GM12878 (cell line): ENCODE measurements at regions not wholly inside any gene's neighbourhood (a gene's known extent, or its start where the extent isn't known, plus 50 kb on each side); places are given as distances from the start of the nearest gene placed in this dataset.

ENCODE experiments used
- ATAC-seq: fragments of 200-7000 bp; cut with Tn5 transposase; 3 replicates; pipeline ENCODE4 v1.9.1; 2020; ENCODE audit warnings: mild to moderate bottlenecking, moderate library complexity
- BruUV-seq: library from RNA; stranded (reverse); fragments of 400-500 nt; replicated peaks from 2 replicates; lab custom pipeline; 2021; lab: Mats Ljungman, UMichigan
- CTCF ChIA-PET: fragments of 300-600 bp; sonication (Branson Sonifier 250); formaldehyde crosslinking; extraction: SDS; loops from one replicate; lab custom pipeline; 2021; ENCODE audit warnings: inconsistent platforms; lab: Yijun Ruan, JAX
- POLR2A ChIA-PET: fragments of 350-600 bp; formaldehyde crosslinking; extraction: SDS; loops from one replicate; lab custom pipeline; 2021; ENCODE audit warnings: inconsistent platforms; lab: Charles Lee
- RAD21 ChIA-PET: fragments of 300-600 bp; sonication (Branson Sonifier 250); formaldehyde crosslinking; loops from one replicate; lab custom pipeline; 2023; ENCODE audit warnings: antibody characterized with exemption; ENCODE audit not compliant: unreplicated experiment; lab: Charles Lee
- SMC1A ChIA-PET: fragments of 300-600 bp; sonication (Branson Sonifier 250); formaldehyde crosslinking; loops from one replicate; lab custom pipeline; 2023; ENCODE audit not compliant: unreplicated experiment, uncharacterized antibody; lab: Charles Lee
- DNase-seq: peaks from one replicate; pipeline ENCODE4 v3.0.0-alpha.2; 2011; ENCODE audit warnings: low read depth, low spot score
- FAIRE-seq: peaks from 3 replicates; lab custom pipeline; 2011; peaks lifted over from hg19 to GRCh38; lab: Jason Lieb, UNC
- H2AFZ ChIP-seq: 2 replicates; pipeline ENCODE4 v1.6.0; 2011; ENCODE audit warnings: low read depth, low read length, control low read depth; ENCODE audit not compliant: control insufficient read depth
- H3K27ac ChIP-seq: 2 replicates; pipeline ENCODE4 v1.5.1; 2011; ENCODE audit warnings: control low read depth; ENCODE audit not compliant: control insufficient read depth, insufficient read depth
- H3K27me3 ChIP-seq, 2 experiments: replicated peaks in 1 of 2; 2 replicates each; pipeline versions ENCODE4 v1.6.0 to v1.6.1; 2011; ENCODE audit warnings: low read length in 1 of 2; ENCODE audit not compliant: control insufficient read depth in 2 of 2, insufficient read depth in 2 of 2
- H3K36me3 ChIP-seq, 2 experiments: 2 replicates each; pipeline ENCODE4 v1.5.1; 2011; ENCODE audit warnings: low read length in 1 of 2; ENCODE audit not compliant: control insufficient read depth in 2 of 2, insufficient read depth in 2 of 2
- H3K4me1 ChIP-seq: 2 replicates; pipeline ENCODE4 v1.6.1; 2011; ENCODE audit warnings: mild to moderate bottlenecking, low read length, moderate library complexity, mixed read lengths; ENCODE audit not compliant: control insufficient read depth, insufficient read depth
- H3K4me2 ChIP-seq: 2 replicates; pipeline ENCODE4 v1.6.0; 2011; ENCODE audit warnings: control low read depth; ENCODE audit not compliant: control insufficient read depth, insufficient read depth
- H3K4me3 ChIP-seq: fragments of 200-600 bp; sonication (generic); 2 replicates; pipeline ENCODE4 v1.5.1; 2016
- H3K79me2 ChIP-seq: 2 replicates; pipeline ENCODE4 v1.6.0; 2011; ENCODE audit warnings: low read length; ENCODE audit not compliant: control insufficient read depth, insufficient read depth
- H3K9ac ChIP-seq: 2 replicates; pipeline ENCODE4 v1.8.0; 2011; ENCODE audit warnings: low read length, control low read depth, mixed read lengths; ENCODE audit not compliant: control insufficient read depth, insufficient read depth
- H3K9me3 ChIP-seq: replicated peaks from 3 replicates; pipeline ENCODE4 v1.5.1; 2011; ENCODE audit warnings: mild to moderate bottlenecking, low read length; ENCODE audit not compliant: control insufficient read depth, insufficient read depth
- H4K20me1 ChIP-seq: 2 replicates; pipeline ENCODE4 v1.6.0; 2011; ENCODE audit not compliant: control insufficient read depth, insufficient read depth
- CEBPB ChIP-seq, 2 experiments: fragments of 150-350 bp in 1 of 2; IDR thresholded peaks; 2 replicates each; pipeline ENCODE4 v1.6.1; 2012 to 2014; ENCODE audit warnings: low read depth in 2 of 2, low read length in 2 of 2, borderline replicate concordance in 1 of 2, inconsistent platforms in 1 of 2
- CHD2 ChIP-seq: IDR thresholded peaks from 2 replicates; pipeline ENCODE4 v1.6.1; 2011; ENCODE audit warnings: low read depth, low read length, improper control_type of control experiment, borderline replicate concordance
- CHD4 ChIP-seq: fragments of 200-600 bp; sonication (generic); IDR thresholded peaks from 2 replicates; pipeline ENCODE4 v1.6.1; 2016; ENCODE audit warnings: mild to moderate bottlenecking
- CREM ChIP-seq: IDR thresholded peaks from 2 replicates; pipeline ENCODE4 v1.6.1; 2014; ENCODE audit warnings: antibody characterized with exemption, low read depth
- GABPA ChIP-seq: IDR thresholded peaks from 2 replicates; pipeline ENCODE4 v1.6.1; 2014; ENCODE audit warnings: antibody characterized with exemption, low read depth, mild to moderate bottlenecking, inconsistent platforms
- HDGF ChIP-seq: fragments of 450-650 bp; IDR thresholded peaks from 2 replicates; pipeline ENCODE4 v1.6.1; 2016; ENCODE audit warnings: antibody characterized with exemption
- IKZF2 ChIP-seq, 2 experiments: fragments of 450-650 bp; IDR thresholded peaks; 2 replicates each; pipeline ENCODE4 v1.6.1; 2017; ENCODE audit warnings: mild to moderate bottlenecking in 2 of 2, moderate library complexity in 2 of 2
- JUND ChIP-seq: IDR thresholded peaks from 2 replicates; pipeline ENCODE4 v1.6.1; 2012; ENCODE audit warnings: low read depth, mild to moderate bottlenecking, low read length, improper control_type of control experiment, moderate library complexity
- MEF2A ChIP-seq: IDR thresholded peaks from 2 replicates; pipeline ENCODE4 v1.6.1; 2011; ENCODE audit warnings: low read depth, mild to moderate bottlenecking, low read length, moderate library complexity; ENCODE audit not compliant: insufficient read depth
- MYC ChIP-seq: IDR thresholded peaks from 2 replicates; pipeline ENCODE4 v1.6.1; 2011; ENCODE audit warnings: mild to moderate bottlenecking, low read length, moderate library complexity, inconsistent platforms; ENCODE audit not compliant: insufficient read depth, insufficient replicate concordance, insufficient read length, severe bottlenecking
- NFYB ChIP-seq: IDR thresholded peaks from 2 replicates; pipeline ENCODE4 v1.6.1; 2011; ENCODE audit warnings: low read depth, mild to moderate bottlenecking, low read length, improper control_type of control experiment, moderate library complexity; ENCODE audit not compliant: insufficient read depth
- POLR2A ChIP-seq: IDR thresholded peaks from 2 replicates; pipeline ENCODE4 v1.6.1; 2011; ENCODE audit warnings: low read depth, mild to moderate bottlenecking, low read length
- RB1 ChIP-seq: fragments of 450-650 bp; formaldehyde crosslinking; IDR thresholded peaks from 2 replicates; pipeline ENCODE4 v1.6.1; 2017; ENCODE audit warnings: mild to moderate bottlenecking, borderline replicate concordance
- RUNX3 ChIP-seq: IDR thresholded peaks from 2 replicates; pipeline ENCODE4 v1.6.1; 2012; ENCODE audit warnings: low read length, inconsistent platforms
- SMAD1 ChIP-seq: fragments of 450-650 bp; IDR thresholded peaks from 2 replicates; pipeline ENCODE4 v1.6.1; 2018; ENCODE audit warnings: mild to moderate bottlenecking, low read depth; ENCODE audit not compliant: partially characterized antibody
- TBL1XR1 ChIP-seq: IDR thresholded peaks from 2 replicates; pipeline ENCODE4 v1.6.1; 2012; ENCODE audit warnings: low read depth, low read length, improper control_type of control experiment
- TCF12 ChIP-seq: IDR thresholded peaks from 2 replicates; pipeline ENCODE4 v1.6.1; 2011; ENCODE audit warnings: low read depth, mild to moderate bottlenecking, low read length
- ZBED1 ChIP-seq: IDR thresholded peaks from 2 replicates; pipeline ENCODE4 v1.6.1; 2016; ENCODE audit warnings: borderline replicate concordance
- WGBS: methylation state at CpG from one replicate; pipeline ENCODE4 v1.1.6; 2016; ENCODE audit warnings: low lambda C conversion rate; ENCODE audit not compliant: insufficient replicate concordance, insufficient coverage; ENCODE audit errors: missing lambda C conversion rate; 5-methylcytosine and 5-hydroxymethylcytosine counted together
- in situ Hi-C: fragments of 300-500 bp; cut with MboI; formaldehyde crosslinking; loops from 9 replicates; pipeline ENCODE4 v1.14.3; 2018; ENCODE audit warnings: mixed read lengths
- intact Hi-C: fragments of 100-400 bp; cut with micrococcal nuclease; formaldehyde crosslinking; loops from one replicate; pipeline ENCODE4 v1.14.2; 2022; ENCODE audit not compliant: unreplicated experiment
- TF ChIP-seq, protein P1 (sequence below): fragments of 450-650 bp; IDR thresholded peaks from 2 replicates; pipeline ENCODE4 v1.6.1; 2018; ENCODE audit warnings: borderline replicate concordance, mild to moderate bottlenecking; ENCODE audit not compliant: partially characterized antibody
- TF ChIP-seq, protein P2 (sequence below): IDR thresholded peaks from 2 replicates; pipeline ENCODE4 v1.6.1; 2012; ENCODE audit warnings: low read depth, low read length, improper control_type of control experiment
- TF ChIP-seq, protein P3 (sequence below): fragments of 450-650 bp; IDR thresholded peaks from 2 replicates; pipeline ENCODE4 v1.6.1; 2017; ENCODE audit warnings: antibody characterized with exemption, mild to moderate bottlenecking, moderate library complexity

DNA sequence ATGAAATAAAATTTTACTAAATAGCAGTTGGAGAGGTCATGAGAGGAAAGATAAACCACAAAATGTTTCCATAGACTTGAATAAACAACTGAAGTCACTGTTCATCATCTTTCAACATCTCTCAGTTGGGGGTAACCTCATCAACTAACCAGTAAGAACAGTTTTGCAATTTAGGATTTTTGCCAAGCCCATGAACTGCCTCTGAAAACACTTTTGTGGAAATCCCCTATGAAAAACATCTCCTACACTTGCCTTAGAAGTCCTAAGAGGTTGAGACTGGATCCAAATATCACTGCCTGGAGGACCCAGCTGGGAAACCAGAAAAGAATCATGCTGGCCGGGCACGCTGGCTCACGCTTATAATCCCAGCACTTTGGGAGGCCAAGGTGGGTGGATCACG lies 273.1 kb downstream of the C12orf50 start (continued):
- TF ChIP-seq, protein P1, sequence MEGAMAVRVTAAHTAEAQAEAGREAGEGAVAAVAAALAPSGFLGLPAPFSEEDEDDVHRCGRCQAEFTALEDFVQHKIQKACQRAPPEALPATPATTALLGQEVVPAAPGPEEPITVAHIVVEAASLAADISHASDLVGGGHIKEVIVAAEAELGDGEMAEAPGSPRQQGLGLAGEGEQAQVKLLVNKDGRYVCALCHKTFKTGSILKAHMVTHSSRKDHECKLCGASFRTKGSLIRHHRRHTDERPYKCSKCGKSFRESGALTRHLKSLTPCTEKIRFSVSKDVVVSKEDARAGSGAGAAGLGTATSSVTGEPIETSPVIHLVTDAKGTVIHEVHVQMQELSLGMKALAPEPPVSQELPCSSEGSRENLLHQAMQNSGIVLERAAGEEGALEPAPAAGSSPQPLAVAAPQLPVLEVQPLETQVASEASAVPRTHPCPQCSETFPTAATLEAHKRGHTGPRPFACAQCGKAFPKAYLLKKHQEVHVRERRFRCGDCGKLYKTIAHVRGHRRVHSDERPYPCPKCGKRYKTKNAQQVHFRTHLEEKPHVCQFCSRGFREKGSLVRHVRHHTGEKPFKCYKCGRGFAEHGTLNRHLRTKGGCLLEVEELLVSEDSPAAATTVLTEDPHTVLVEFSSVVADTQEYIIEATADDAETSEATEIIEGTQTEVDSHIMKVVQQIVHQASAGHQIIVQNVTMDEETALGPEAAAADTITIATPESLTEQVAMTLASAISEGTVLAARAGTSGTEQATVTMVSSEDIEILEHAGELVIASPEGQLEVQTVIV, result no peak
- no peak for TF ChIP-seq TCF12
- no peak for TF ChIP-seq MEF2A
- no peak for TF ChIP-seq JUND
- no peak for TF ChIP-seq CREM
- no peak for TF ChIP-seq NFYB
- no peak for TF ChIP-seq TBL1XR1
- TF ChIP-seq RB1, result no peak
- TF ChIP-seq, protein P2, sequence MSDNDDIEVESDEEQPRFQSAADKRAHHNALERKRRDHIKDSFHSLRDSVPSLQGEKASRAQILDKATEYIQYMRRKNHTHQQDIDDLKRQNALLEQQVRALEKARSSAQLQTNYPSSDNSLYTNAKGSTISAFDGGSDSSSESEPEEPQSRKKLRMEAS, result no peak
- TF ChIP-seq CHD4, result no peak
- TF ChIP-seq ZBED1, result no peak
- TF ChIP-seq POLR2A, result no peak
- TF ChIP-seq, all 136 proteins: peak for 0

DNA sequence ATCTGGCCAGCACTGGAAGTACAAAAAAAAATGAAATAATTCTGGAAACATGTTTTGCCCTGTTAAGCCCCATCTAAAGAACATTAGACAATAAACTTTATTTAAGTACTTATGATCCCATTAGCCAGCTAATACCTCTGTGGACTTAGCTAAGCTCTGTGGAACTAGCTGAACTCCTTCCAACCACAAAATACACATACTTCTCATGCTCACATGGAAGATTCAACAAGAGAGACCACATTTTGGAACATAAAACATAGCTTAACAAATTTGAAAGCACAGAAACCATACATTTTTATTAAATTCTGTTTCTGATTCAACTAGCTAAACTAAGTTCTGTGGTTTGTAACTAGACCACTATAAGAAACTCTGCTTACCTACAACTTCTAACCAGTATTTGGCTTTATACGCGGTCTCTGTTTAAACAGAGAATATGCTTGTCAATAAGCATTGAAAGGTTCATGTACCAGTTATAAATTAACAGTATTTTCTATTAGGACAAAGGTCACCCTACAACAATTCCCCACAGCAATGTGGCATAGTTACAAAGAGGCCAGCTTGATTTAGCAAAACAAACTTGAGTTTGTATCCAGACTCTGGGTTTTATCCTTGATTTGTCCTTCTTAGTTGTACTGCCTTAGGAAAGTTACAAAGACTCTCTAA lies 300.1 kb downstream of the C12orf50 start:
- ATAC-seq, result no peak
- FAIRE-seq, result no peak
- CTCF ChIA-PET, result no interaction called here
- intact Hi-C loops (no loop called here), in situ Hi-C loops (no loop called here)
- Histone ChIP-seq H3K36me3 (no peaks in the 10 kb centered on the region), H2AFZ (no peak overlapping the region), H3K4me3 (no peak overlapping the region), H3K9ac (no peak overlapping the region), H3K79me2 (no peaks in the 10 kb centered on the region), H3K4me2 (no peak overlapping the region), H3K27ac (no peak overlapping the region), H3K9me3 (no peaks in the 10 kb centered on the region), H3K27me3 (no peaks in the 10 kb centered on the region), H4K20me1 (no peaks in the 10 kb centered on the region), H3K4me1 (no peaks in the 10 kb centered on the region)
- 89% methylated on average over 2 of the region's 2 CpGs for WGBS
- DNase-seq, result no peak
- SMC1A ChIA-PET, result interaction anchor here (0.6 to 0.7 kb wide), 2 partner anchors 29 to 98 kb away, joined by 3 to 4 read pairs; no protein-coding TSS in a partner anchor
- no TSS peak for BruUV-seq
- POLR2A ChIA-PET, result no interaction called here
- RAD21 ChIA-PET, result interaction anchor here (0.5 kb wide), 1 partner anchor 89 kb away, joined by 4 read pairs; no protein-coding TSS in a partner anchor
- TF ChIP-seq MYC (no peak), HDGF (no peak), RUNX3 (no peak), CEBPB (IDR thresholded peaks at IDR 0.05; ENCODE audit: borderline replicate concordance in 1 of 2, low read depth in 2 of 2, low read length in 2 of 2) (no peak), SMAD1 (no peak), GABPA (no peak), IKZF2 (IDR thresholded peaks at IDR 0.05) (no peak), CHD2 (no peak), JUND (no peak)
- TF ChIP-seq, protein P3, sequence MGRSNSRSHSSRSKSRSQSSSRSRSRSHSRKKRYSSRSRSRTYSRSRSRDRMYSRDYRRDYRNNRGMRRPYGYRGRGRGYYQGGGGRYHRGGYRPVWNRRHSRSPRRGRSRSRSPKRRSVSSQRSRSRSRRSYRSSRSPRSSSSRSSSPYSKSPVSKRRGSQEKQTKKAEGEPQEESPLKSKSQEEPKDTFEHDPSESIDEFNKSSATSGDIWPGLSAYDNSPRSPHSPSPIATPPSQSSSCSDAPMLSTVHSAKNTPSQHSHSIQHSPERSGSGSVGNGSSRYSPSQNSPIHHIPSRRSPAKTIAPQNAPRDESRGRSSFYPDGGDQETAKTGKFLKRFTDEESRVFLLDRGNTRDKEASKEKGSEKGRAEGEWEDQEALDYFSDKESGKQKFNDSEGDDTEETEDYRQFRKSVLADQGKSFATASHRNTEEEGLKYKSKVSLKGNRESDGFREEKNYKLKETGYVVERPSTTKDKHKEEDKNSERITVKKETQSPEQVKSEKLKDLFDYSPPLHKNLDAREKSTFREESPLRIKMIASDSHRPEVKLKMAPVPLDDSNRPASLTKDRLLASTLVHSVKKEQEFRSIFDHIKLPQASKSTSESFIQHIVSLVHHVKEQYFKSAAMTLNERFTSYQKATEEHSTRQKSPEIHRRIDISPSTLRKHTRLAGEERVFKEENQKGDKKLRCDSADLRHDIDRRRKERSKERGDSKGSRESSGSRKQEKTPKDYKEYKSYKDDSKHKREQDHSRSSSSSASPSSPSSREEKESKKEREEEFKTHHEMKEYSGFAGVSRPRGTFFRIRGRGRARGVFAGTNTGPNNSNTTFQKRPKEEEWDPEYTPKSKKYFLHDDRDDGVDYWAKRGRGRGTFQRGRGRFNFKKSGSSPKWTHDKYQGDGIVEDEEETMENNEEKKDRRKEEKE, result no peak
